ENCODE measurements at regions not wholly inside any gene's neighbourhood (a gene's known extent, or its start where the extent isn't known, plus 50 kb on each side); places are given as distances from the start of the nearest gene placed in this dataset.
A peak's percentile ranks its signal among the peaks of the same experiment; 100 is the strongest.
"Not testable (repeated sequence)": the region's sequence is repeated elsewhere in the genome, so short reads cannot be mapped to it uniquely, and the experiment has no call there.

DNA sequence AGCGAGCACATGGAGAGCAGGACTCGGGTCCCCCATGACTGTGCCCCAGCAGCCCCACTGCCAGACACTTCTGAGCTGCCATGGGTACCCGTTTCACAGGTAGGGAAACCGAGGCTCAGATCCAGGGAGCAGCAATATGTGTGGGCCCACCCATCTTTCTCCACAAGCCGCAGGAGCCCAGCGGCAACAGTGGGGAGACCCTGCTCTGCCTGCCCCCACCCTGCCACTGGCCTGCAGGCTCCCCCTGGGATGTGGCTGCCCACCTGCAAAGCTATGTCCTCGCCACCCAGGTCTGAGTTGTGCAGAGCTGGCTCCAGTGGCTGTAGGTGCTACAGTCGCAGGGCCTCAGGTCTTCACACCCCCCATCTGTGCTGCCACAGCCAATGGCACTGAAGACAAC, 50.6 kb upstream of the C1QTNF9B start:
- no peak for DNase-seq

DNA sequence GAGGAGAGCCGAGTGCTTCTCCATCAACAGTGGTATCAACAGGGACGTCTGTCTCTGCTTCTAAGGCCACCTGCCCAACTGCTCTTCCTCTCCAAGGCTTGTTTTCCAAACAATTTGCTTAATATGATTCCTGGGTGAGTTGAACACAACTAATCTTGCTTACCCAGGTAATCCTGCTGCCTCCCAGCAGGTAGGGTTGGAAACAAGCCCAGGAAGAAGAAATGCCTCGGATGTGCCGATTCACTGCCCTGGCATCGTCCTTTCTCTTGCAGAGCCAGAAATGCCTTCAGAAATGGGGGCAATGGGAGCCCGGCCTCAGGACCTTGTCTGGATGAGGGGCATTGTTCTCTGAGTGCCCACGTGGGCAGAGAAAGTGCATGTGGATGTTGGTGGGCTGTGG, 51.9 kb upstream of the C1QTNF9B start:
- DNase-seq: no peak

GRCh38 chr13:23949736-23950135, 52.4 kb upstream of the C1QTNF9B start:
- DNase-seq: no peak

DNA sequence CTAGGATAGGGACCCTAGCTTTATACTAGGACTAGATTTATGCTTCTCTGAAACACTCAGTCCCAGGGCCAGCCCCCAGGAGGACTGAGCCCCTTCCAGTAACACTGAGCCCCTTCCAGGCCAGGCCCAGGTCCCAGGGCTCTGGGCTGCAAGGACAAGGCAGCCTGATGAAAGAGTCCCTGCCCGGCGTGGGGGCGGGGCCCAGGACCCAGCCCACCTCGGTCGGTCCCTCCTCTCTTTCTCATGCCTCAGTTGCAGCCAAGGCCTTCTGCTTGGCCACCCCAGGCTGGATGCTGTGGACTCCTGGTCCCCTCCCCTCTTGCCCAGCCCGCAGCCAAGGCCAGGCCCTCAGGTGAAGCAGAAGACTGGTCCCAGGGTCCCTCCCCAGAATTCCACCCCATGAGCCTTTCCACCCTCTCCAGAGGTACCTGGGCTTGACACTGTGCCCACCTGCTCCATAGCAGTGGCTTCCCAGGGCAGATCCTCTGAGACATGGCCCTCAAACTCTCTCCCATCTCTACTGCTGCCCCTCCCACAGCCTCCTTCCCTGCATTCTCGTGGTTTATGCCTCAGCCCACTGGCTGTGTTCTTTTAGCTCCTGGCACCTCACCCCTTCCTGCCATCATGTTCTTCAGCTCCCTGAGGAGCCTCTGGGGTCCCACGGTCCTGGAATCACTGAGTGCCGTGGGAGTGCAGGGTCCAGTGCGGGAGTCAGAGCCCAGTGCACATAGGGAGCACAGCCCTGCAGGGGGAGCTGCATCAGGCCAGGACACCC, 53.6 kb upstream of the C1QTNF9B start:
- DNase-seq: no peak

GRCh38 chr13:23952796-23953195, 55.5 kb upstream of the C1QTNF9B start:
- no peak for DNase-seq

- DNase-seq: no peak
Observed at GRCh38 chr13:23953860-23954512, 56.7 kb upstream of the C1QTNF9B start.

- DNase-seq: no peak
Observed at GRCh38 chr13:23955064-23955463, 57.8 kb upstream of the C1QTNF9B start.

- no peak for DNase-seq
Observed at GRCh38 chr13:23956106-23956505, 58.8 kb upstream of the C1QTNF9B start.

DNA sequence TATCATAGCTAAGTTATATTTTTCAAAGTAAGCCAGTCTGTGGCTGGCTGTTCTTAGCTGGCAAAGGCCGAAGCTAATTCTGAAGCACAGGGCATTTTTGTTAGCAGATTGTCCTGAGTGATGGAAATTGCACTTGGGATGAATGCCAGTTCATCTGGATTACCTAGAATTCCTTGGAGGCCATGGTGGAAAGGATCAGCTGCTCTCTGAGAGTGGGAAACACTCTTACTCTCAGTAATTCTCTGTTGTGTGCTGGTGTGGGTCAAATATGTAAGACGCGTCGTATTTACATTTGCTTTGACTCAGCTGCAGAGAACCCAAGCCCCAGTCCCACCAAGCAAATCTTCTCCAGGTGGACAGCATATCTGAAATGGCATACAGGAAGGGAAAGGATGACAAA, 60.7 kb upstream of the C1QTNF9B start:
- no peak for DNase-seq

DNA sequence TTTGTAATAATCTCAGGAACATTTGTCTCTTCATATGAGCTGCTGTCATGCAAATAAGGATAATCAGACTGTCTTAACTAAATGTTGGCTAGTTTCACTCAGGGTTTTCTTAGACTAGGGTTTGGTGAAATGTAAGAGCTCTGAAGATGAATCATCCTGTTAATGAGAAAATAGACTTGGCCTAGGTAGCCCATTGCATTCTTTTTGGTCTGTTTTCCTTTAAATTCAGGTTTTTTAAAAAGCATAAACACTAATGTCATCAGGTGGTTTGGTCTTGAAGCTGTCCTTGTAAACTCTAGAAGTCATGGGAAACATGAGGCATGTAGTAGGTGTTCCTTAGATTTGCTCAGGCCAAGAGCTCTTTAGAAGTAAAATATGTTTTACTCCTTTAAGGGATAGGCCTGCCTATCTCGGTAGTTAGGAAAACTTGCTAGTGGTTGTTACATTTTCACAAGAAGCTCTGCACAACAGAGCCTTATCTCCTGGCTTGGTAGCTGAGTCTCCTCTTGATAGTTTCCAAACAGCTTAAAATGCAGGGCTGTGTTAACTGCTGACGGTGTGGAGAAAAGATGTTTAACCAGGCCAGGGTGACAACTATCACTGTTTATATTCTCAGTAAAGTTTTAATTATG, 62.0 kb upstream of the C1QTNF9B start:
- no peak for DNase-seq

DNA sequence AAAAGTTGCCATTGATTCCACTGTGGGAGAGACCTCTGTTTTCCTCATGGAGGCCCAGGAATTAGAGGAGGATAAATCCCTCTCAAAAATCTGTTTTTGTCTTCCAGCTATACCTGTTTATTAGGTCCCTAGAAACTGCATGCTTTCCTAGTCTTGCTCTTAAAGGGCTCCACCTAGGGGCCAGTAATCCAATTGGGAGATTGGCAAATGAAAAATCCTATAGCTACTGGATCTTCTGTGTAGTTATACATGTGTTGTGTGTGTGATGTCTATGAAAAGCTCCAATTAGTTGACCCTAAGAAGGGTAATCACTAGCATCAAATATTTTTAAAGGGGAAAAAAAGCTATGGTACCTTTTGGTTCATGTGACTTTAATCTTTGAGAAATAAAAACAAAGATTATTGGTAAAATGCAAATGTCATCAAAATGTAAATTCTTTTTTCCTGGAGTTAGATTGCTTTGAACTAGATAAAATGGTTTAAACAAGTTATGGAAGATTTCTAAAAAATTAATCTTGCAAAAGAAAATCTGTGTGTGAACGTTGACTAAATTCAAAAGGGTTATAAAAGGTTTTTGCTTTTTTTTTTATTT, 63.4 kb upstream of the C1QTNF9B start:
- DNase-seq: peak; percentile 4 to 57 (median 11)

- DNase-seq: no peak
Observed at GRCh38 chr13:23963184-23963931, 66.1 kb upstream of the C1QTNF9B start.

DNA sequence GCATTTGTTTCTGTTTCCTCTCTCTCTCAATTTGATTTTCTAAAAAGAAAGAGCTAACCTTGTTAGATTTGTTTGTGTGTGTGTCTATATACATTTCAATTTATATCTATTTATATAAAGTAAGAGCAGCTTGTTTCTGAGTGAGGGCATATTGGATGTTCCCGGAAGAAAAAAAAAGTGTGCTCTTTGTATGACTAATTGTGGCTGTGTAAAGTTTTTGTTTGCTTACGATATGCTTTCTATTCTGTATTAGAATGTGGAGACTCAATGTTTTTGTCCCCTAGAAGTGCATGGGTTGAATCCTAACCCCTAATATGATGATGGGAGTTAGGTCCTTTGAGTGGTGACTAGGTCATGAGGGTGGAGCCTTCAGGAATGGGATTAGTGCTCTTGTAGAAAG, 66.6 kb upstream of the C1QTNF9B start:
- DNase-seq: no peak

DNA sequence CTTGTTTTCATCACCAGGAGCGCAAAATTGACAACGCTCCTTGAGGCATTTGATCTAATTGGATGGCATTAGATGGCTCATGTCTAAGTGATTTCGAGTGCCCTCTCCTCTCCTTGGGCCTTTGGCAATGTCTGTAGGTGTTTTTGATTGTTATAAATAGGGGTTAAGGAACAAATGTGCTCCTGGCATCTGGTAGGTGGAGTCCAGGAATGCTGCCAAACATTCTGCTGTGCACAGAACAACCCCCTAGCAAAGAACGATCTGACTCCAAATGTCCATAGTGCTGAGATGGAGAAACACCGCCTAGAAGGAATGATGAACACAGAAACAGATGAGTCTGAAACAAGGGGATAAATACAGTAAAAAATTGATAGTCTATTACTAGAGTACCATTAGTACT, 68.0 kb upstream of the C1QTNF9B start:
- peak in 1 of 3 experiments; percentile 2 for DNase-seq

DNA sequence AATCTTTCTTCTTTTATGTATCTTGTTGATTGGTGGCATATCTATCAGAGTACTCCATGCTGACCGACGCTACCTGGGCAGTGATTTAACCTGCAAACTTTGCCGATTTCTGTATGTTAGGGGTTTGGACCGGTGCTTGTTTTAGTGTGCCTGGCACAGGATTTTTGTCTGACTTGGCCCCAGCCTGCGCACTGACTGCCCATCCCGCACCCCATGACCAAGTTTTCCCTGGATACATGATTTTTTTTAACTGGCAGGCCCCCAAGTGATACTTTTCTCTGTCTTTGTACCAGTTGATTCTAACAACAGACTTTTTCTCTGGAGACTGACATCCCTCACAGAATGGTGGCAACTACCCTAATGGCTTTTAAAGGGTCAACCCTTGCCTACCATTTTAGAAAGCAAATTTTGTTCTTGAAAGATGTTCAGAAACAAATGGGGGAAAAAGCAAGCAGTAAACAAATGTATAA, 69.0 kb upstream of the C1QTNF9B start:
- DNase-seq: no peak

DNA sequence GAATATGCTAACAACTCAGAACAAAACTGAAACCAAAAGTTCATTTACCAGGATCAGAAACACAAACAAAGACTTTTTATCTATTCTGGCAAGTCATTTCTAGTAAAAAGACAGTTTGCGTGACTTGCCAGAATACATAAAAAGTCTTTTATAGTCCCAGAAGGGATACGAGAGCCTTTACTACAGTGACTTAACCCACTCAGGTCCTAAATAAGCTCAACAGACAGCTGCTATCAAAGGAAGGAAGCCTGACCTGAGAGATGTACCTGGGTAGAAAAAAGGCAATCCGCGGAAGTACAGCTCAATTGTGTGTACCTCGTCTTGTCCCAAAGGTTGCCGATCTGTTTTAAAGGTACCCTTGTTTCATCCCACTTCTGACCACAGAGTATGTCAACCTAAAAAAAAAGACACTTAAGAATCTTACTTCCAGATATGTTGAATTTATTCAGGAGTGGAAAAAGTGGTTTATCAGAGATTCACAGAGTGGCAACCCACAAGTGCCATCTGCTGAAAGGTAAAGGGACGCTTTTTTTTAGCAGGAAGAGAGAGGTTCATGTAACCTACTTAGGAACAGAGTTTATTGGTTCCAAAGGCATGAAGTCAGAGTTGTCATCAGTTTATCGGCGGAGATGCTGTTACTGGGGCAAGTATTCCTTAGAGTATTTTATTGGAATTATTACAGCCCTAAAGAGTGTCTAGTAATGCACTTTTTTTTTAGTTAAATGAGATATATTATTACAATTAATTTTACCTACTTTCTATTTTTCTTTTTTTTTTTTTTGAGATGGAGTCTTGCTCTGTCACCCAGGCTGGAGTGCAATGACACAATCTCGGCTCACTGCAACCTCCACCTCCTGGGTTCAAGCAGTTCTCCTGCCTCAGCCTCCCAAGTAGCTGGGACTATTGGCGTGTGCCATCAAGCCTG, 69.7 kb upstream of the C1QTNF9B start:
- DNase-seq: no peak

GRCh38 chr13:23967792-23968191, 70.5 kb upstream of the C1QTNF9B start:
- not testable (repeated sequence) for DNase-seq

DNA sequence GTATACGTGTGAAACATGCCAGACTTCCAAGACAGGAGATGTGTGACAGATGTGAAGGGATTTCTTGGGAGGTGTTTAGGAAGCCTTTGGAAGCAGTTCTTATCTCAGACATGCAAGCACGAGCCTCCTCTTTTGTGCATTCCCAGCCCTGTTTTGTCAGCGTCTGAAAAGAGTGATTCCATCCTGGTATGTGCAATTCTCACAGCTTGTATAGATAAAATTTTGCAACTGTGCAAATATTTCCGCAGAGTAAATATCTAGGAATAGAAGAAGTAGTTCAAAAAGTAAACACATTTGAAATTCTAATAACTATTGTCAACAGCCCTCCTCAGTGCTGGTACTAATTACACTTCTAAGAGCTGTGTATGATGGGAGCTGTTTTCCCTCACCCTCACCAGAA, 72.3 kb upstream of the C1QTNF9B start:
- peak in 2 of 3 experiments; percentile 2 to 61 for DNase-seq

GRCh38 chr13:23979361-23980159, 82.3 kb upstream of the C1QTNF9B start:
- peak in 2 of 3 experiments; percentile 69 to 78 for DNase-seq

- peak; percentile 66 to 84 (median 82) for DNase-seq
Observed at GRCh38 chr13:23980160-23980551, 82.9 kb upstream of the C1QTNF9B start.

- DNase-seq: no peak
Observed at GRCh38 chr13:23983671-23984070, 86.4 kb upstream of the C1QTNF9B start.
